ENCODE measurements at regions not wholly inside any gene's neighbourhood (a gene's known extent, or its start where the extent isn't known, plus 50 kb on each side); places are given as distances from the start of the nearest gene placed in this dataset.

- Histone ChIP-seq H3K4me3 (ENCODE audit: insufficient read depth, low read depth, low read length) (no peak overlapping the region), H3K9me3 (ENCODE audit: control insufficient read depth, insufficient read depth, low read length) (peaks cover 5% of the 10 kb centered on the region), H3K56ac (ENCODE audit: extremely low read depth, insufficient read depth, low read length) (no peak overlapping the region), H3K9me1 (ENCODE audit: insufficient read depth, low read length) (peaks cover 6% of the 10 kb centered on the region), H4K5ac (ENCODE audit: low read depth, low read length) (no peak overlapping the region), H3K27me3 (ENCODE audit: control insufficient read depth, insufficient read depth, low read length) (no peaks in the 10 kb centered on the region), H3K18ac (ENCODE audit: low read depth, low read length) (no peak overlapping the region), H2BK20ac (ENCODE audit: low read depth, low read length) (no peak overlapping the region; the same call in 1 of the 2 replicates), H3K4me1 (ENCODE audit: control insufficient read depth, insufficient read depth, low read length) (peaks cover 2% of the 10 kb centered on the region), H2BK120ac (ENCODE audit: low read depth, low read length) (no peak overlapping the region), H4K20me1 (ENCODE audit: insufficient read depth, low read length) (no peaks in the 10 kb centered on the region), H3K27ac (ENCODE audit: insufficient read depth, low read length) (no peak overlapping the region), H2BK5ac (ENCODE audit: low read depth, low read length, poor library complexity, severe bottlenecking) (no peak overlapping the region), H3K36me3 (ENCODE audit: control insufficient read depth, insufficient read depth, low read length) (no peaks in the 10 kb centered on the region), H3K4me2 (ENCODE audit: low read depth, low read length) (no peak overlapping the region), H3K4ac (ENCODE audit: low read depth, low read length) (no peak overlapping the region), H4K8ac (ENCODE audit: low read depth in 2 of 2, low read length in 2 of 2) (no peak overlapping the region), H4K91ac (ENCODE audit: insufficient read depth, low read depth, low read length) (no peak overlapping the region), H3K14ac (replicated peaks; ENCODE audit: low read depth, low read length) (no peak overlapping the region), H3K79me1 (ENCODE audit: low read depth in 1 of 2, low read length in 2 of 2) (no peaks in the 10 kb centered on the region), H2AFZ (replicated peaks; ENCODE audit: low read length, poor library complexity) (no peak overlapping the region), H2AK5ac (ENCODE audit: low read depth, low read length) (no peak overlapping the region), H3K23ac (ENCODE audit: low read depth, low read length) (no peak overlapping the region), H2BK15ac (ENCODE audit: low read depth, low read length) (no peak overlapping the region), H2AK9ac (replicated peaks; ENCODE audit: low read depth, low read length, poor library complexity) (no peak overlapping the region), H3K9ac (ENCODE audit: low read depth, low read length) (no peak overlapping the region)
- POLR2A ChIA-PET (ENCODE audit: unreplicated experiment) = no interaction called here
- CTCF ChIA-PET = no interaction called here
- no TSS peak for BruUV-seq (replicated peaks)
- in situ Hi-C loops (cut with MboI; ENCODE audit: low sequenced_read_pairs) = no loop called here
- WGBS, 2 experiments (ENCODE audit: extremely low coverage in 2 of 2, insufficient read length in 1 of 2) = no CpG with 5 or more reads among the region's 4 CpGs
- TF ChIP-seq MAZ (IDR thresholded peaks at IDR 0.05; ENCODE audit: borderline replicate concordance, low read depth, low read length) (no peak), RAD21 (IDR thresholded peaks at IDR 0.05; ENCODE audit: low read length) (no peak), POLR2A (IDR thresholded peaks at IDR 0.05; ENCODE audit: low read depth, low read length) (no peak), SMC3 (IDR thresholded peaks at IDR 0.05; ENCODE audit: low read depth, low read length) (no peak), MAFK (IDR thresholded peaks at IDR 0.05; ENCODE audit: low read depth, low read length) (no peak), CEBPB (IDR thresholded peaks at IDR 0.05; ENCODE audit: low read depth, low read length) (no peak), RFX5 (IDR thresholded peaks at IDR 0.05; ENCODE audit: low read depth, low read length) (no peak), CHD1 (IDR thresholded peaks at IDR 0.05; ENCODE audit: low read depth, low read length) (no peak), BHLHE40 (IDR thresholded peaks at IDR 0.05; ENCODE audit: low read depth, low read length) (no peak)
- TF ChIP-seq, protein P1, sequence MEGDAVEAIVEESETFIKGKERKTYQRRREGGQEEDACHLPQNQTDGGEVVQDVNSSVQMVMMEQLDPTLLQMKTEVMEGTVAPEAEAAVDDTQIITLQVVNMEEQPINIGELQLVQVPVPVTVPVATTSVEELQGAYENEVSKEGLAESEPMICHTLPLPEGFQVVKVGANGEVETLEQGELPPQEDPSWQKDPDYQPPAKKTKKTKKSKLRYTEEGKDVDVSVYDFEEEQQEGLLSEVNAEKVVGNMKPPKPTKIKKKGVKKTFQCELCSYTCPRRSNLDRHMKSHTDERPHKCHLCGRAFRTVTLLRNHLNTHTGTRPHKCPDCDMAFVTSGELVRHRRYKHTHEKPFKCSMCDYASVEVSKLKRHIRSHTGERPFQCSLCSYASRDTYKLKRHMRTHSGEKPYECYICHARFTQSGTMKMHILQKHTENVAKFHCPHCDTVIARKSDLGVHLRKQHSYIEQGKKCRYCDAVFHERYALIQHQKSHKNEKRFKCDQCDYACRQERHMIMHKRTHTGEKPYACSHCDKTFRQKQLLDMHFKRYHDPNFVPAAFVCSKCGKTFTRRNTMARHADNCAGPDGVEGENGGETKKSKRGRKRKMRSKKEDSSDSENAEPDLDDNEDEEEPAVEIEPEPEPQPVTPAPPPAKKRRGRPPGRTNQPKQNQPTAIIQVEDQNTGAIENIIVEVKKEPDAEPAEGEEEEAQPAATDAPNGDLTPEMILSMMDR (conservative IDR thresholded peaks at IDR 0.05; ENCODE audit: low read depth, low read length) = no peak
- ATAC-seq (ENCODE audit: low read depth) (no peak), DNase-seq (no peak)
- intact Hi-C loops (cut with micrococcal nuclease) = no loop called here
- dilution Hi-C loops (cut with HindIII; ENCODE audit: low sequenced_read_pairs, unreplicated experiment) = no loop called here
Observed at GRCh38 chr2:66815886-66816285, 381.0 kb downstream of the MEIS1 start.

Data from IMR-90 (cell line).